ENCODE measurements at regions not wholly inside any gene's neighbourhood (a gene's known extent, or its start where the extent isn't known, plus 50 kb on each side); places are given as distances from the start of the nearest gene placed in this dataset.

DNA sequence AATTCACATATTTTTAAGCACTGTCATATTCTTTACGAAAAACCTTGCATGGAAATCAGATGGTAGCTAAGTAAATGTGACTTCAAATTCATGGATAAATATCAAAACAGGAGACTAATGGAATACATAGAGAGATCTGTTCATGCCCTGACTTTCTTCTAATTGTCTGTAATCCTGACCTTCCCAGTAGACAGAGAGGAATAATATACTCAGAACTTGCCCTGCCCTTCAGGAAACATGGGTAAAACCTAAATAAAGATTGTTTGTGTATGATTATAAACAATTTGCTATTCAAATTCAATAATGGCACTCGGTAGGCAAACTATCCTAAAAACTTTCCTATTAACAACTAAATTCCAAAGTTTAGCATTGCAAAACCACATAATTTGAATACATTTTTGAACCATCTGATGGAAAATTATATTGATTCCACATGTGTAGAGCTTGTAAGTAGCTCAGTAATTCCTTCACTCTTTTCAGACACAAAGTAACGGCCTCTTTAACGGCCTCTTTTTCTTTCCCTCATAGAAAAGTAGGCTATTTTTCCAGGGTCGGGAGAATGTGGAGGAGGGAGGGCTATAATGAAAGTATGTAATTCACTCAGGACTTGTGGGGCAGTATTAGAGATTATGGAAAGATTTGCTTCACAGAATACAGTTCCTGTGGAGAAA lies 227.6 kb downstream of the ALDH8A1 start:
- H3K27me3 ChIP-seq (ENCODE audit: insufficient read depth, poor library complexity, severe bottlenecking), result peaks cover 2% of the 10 kb centered on the region
- H3K27ac ChIP-seq (replicated peaks), result no peak overlapping the region
- no peak for TF ChIP-seq SPI1 (IDR thresholded peaks at IDR 0.05; ENCODE audit: borderline replicate concordance, low read depth)
- H3K4me3 ChIP-seq (replicated peaks; ENCODE audit: insufficient read depth, low read length), result no peak overlapping the region
- DNase-seq (ENCODE audit: low read depth in 1 of 2, low spot score in 1 of 2), result no peak

DNA sequence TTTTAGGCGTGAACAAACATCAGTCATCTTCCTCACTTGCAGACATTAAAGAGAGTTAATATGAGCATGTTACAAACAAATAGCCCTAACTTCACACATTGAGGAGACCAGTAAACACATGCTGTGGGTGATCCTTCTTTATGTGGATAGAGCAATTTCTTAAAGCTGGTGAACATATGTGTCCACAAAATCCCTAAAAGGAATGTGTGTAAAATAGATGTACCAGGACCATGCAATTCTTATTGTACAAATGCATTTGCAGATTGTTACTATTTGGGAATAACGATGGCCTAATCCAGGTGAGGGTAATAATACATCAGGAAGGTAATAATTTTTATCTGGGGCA lies 228.9 kb downstream of the ALDH8A1 start:
- DNase-seq (ENCODE audit: low read depth in 1 of 2, low spot score in 1 of 2), result no peak
- Histone ChIP-seq H3K27ac (replicated peaks) (no peak overlapping the region), H3K27me3 (ENCODE audit: insufficient read depth, poor library complexity, severe bottlenecking) (no peaks in the 10 kb centered on the region), H3K4me3 (replicated peaks; ENCODE audit: insufficient read depth, low read length) (no peak overlapping the region)
- TF ChIP-seq, protein P1, sequence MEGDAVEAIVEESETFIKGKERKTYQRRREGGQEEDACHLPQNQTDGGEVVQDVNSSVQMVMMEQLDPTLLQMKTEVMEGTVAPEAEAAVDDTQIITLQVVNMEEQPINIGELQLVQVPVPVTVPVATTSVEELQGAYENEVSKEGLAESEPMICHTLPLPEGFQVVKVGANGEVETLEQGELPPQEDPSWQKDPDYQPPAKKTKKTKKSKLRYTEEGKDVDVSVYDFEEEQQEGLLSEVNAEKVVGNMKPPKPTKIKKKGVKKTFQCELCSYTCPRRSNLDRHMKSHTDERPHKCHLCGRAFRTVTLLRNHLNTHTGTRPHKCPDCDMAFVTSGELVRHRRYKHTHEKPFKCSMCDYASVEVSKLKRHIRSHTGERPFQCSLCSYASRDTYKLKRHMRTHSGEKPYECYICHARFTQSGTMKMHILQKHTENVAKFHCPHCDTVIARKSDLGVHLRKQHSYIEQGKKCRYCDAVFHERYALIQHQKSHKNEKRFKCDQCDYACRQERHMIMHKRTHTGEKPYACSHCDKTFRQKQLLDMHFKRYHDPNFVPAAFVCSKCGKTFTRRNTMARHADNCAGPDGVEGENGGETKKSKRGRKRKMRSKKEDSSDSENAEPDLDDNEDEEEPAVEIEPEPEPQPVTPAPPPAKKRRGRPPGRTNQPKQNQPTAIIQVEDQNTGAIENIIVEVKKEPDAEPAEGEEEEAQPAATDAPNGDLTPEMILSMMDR (IDR thresholded peaks at IDR 0.05; ENCODE audit: insufficient read depth, low read length), result no peak
- TF ChIP-seq SPI1 (IDR thresholded peaks at IDR 0.05; ENCODE audit: borderline replicate concordance, low read depth), result 0 out of 2 replicates have a peak, but pooled peaks have one; percentile 62

DNA sequence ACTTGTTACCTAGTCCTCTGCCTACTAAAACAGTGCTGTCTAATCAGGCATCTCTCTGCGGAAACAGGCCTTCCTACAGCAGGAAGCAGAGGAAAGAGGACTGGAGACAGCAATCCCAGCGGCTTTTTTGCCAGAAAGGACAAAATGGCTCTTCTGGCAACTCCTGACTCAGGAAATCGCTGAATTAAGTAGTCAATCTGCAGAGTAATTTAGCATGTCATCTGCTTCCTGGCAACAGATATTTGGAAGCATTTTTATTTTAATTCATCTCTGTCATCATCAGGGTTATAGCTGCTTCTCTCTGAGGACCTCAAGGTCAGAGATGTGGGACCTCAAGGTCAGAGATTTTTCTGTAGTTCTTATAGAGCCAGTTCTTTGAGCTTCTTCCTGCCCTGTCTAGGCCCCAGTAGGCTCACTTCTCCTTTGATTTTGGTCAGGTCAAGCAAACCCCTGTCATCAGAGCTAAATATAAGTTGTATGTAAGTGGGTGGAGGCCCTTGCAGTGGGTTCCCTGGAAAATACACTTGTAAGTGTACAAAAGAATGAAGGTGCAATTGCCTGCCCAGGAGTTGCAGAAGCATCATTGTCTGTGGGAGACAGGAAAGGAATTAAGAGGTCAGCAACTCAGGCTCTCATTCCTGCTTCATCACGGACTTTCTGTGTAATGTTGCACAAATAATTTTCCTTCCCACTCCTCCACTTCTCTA lies 229.4 kb downstream of the ALDH8A1 start:
- TF ChIP-seq, protein P2, sequence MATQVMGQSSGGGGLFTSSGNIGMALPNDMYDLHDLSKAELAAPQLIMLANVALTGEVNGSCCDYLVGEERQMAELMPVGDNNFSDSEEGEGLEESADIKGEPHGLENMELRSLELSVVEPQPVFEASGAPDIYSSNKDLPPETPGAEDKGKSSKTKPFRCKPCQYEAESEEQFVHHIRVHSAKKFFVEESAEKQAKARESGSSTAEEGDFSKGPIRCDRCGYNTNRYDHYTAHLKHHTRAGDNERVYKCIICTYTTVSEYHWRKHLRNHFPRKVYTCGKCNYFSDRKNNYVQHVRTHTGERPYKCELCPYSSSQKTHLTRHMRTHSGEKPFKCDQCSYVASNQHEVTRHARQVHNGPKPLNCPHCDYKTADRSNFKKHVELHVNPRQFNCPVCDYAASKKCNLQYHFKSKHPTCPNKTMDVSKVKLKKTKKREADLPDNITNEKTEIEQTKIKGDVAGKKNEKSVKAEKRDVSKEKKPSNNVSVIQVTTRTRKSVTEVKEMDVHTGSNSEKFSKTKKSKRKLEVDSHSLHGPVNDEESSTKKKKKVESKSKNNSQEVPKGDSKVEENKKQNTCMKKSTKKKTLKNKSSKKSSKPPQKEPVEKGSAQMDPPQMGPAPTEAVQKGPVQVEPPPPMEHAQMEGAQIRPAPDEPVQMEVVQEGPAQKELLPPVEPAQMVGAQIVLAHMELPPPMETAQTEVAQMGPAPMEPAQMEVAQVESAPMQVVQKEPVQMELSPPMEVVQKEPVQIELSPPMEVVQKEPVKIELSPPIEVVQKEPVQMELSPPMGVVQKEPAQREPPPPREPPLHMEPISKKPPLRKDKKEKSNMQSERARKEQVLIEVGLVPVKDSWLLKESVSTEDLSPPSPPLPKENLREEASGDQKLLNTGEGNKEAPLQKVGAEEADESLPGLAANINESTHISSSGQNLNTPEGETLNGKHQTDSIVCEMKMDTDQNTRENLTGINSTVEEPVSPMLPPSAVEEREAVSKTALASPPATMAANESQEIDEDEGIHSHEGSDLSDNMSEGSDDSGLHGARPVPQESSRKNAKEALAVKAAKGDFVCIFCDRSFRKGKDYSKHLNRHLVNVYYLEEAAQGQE (IDR thresholded peaks at IDR 0.05; ENCODE audit: insufficient replicate concordance, low read depth), result no peak
- TF ChIP-seq, protein P1 (IDR thresholded peaks at IDR 0.05; ENCODE audit: insufficient read depth, low read length), result no peak
- TF ChIP-seq GABPA (IDR thresholded peaks at IDR 0.05; ENCODE audit: low read depth) (no peak), SPI1 (IDR thresholded peaks at IDR 0.05; ENCODE audit: borderline replicate concordance, low read depth) (no peak; the same call in 1 of the 2 replicates), POLR2AphosphoS5 (IDR thresholded peaks at IDR 0.05; ENCODE audit: low read depth) (no peak)
- Histone ChIP-seq H3K27ac (replicated peaks) (no peak overlapping the region), H3K4me3 (replicated peaks; ENCODE audit: insufficient read depth, low read length) (no peak overlapping the region), H3K27me3 (ENCODE audit: insufficient read depth, poor library complexity, severe bottlenecking) (no peaks in the 10 kb centered on the region)
- no peak for DNase-seq (ENCODE audit: low read depth in 1 of 2, low spot score in 1 of 2)

DNA sequence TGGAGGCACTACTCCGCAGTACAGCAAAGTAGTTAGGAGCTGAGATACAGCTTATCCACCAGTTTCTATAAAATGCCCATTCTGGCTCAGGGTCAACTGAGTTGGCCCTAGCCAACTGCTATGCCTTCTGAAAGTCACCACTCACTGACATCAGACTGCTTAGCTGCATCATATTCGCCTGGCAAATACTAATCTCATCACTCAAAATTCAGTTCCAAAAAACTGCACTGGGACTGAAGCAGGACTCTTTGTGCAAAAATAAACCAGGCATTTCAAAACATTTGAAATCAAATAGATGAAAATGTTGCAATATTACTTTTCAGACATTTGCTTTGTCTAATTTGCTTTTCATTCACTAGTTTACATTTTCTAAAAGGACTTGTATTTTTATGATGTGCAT lies 230.0 kb downstream of the ALDH8A1 start:
- Histone ChIP-seq H3K27me3 (ENCODE audit: insufficient read depth, poor library complexity, severe bottlenecking) (no peaks in the 10 kb centered on the region), H3K27ac (replicated peaks) (no peak overlapping the region), H3K4me3 (replicated peaks; ENCODE audit: insufficient read depth, low read length) (no peak overlapping the region)
- DNase-seq (ENCODE audit: low read depth in 1 of 2, low spot score in 1 of 2), result no peak
- no peak for TF ChIP-seq SPI1 (IDR thresholded peaks at IDR 0.05; ENCODE audit: borderline replicate concordance, low read depth)
- TF ChIP-seq, protein P1 (IDR thresholded peaks at IDR 0.05; ENCODE audit: insufficient read depth, low read length), result no peak
- TF ChIP-seq POLR2AphosphoS5 (IDR thresholded peaks at IDR 0.05; ENCODE audit: low read depth), result no peak
- no peak for TF ChIP-seq GABPA (IDR thresholded peaks at IDR 0.05; ENCODE audit: low read depth)

DNA sequence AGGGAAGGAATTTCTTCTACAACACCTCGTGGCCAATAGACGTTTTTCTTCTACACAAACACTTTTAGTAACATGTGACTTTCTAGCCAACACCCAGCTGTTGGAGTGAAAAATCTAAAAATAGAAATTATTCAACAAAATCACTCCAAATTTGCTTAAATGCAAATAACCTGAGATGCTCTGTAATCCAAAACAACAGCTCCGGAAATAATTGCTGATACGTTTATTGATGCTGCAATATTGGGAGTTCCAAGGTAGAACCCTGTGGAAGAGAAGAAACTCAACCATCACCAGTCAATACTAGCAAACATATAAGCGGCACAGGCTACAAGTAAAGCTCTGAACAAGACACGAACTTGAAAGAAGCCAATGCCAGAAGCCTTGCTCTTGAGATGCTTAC lies 230.6 kb downstream of the ALDH8A1 start:
- TF ChIP-seq, protein P2 (IDR thresholded peaks at IDR 0.05; ENCODE audit: insufficient replicate concordance, low read depth), result no peak
- TF ChIP-seq POLR2AphosphoS5 (IDR thresholded peaks at IDR 0.05; ENCODE audit: low read depth) (no peak), SPI1 (IDR thresholded peaks at IDR 0.05; ENCODE audit: borderline replicate concordance, low read depth) (no peak), GABPA (IDR thresholded peaks at IDR 0.05; ENCODE audit: low read depth) (no peak)
- TF ChIP-seq, protein P1 (IDR thresholded peaks at IDR 0.05; ENCODE audit: insufficient read depth, low read length), result no peak
- Histone ChIP-seq H3K27me3 (ENCODE audit: insufficient read depth, poor library complexity, severe bottlenecking) (no peaks in the 10 kb centered on the region), H3K27ac (replicated peaks) (no peak overlapping the region), H3K4me3 (replicated peaks; ENCODE audit: insufficient read depth, low read length) (no peak overlapping the region)
- no peak for DNase-seq (ENCODE audit: low read depth in 1 of 2, low spot score in 1 of 2)

Measured in HL-60 (cell line).